Progenitor cell of endocrine pancreas (in vitro differentiated cells): ENCODE measurements at regions not wholly inside any gene's neighbourhood (a gene's known extent, or its start where the extent isn't known, plus 50 kb on each side); places are given as distances from the start of the nearest gene placed in this dataset.

ENCODE experiments used
- DNase-seq: peaks from one replicate; pipeline ENCODE4 v3.0.0; 2021; ENCODE audit warnings: low spot score; ENCODE audit not compliant: unreplicated experiment
- H3K27ac Mint-ChIP-seq: 2 replicates; pipeline ENCODE4 v1.8.0; 2021; ENCODE audit warnings: mild to moderate bottlenecking, moderate library complexity, mixed read lengths
- H3K27me3 Mint-ChIP-seq: 2 replicates; pipeline ENCODE4 v1.8.0; 2021; ENCODE audit warnings: mixed read lengths
- H3K36me3 Mint-ChIP-seq: 2 replicates; pipeline ENCODE4 v1.8.0; 2022; ENCODE audit warnings: mixed read lengths; ENCODE audit not compliant: insufficient read depth
- H3K4me1 Mint-ChIP-seq: 2 replicates; pipeline ENCODE4 v1.8.0; 2021; ENCODE audit warnings: low read depth, mixed read lengths
- H3K4me3 Mint-ChIP-seq: 2 replicates; pipeline ENCODE4 v1.8.0; 2021; ENCODE audit warnings: low read depth, mild to moderate bottlenecking, moderate library complexity, mixed read lengths
- H3K9me3 Mint-ChIP-seq: 2 replicates; pipeline ENCODE4 v1.8.0; 2021; ENCODE audit warnings: low read depth, mixed read lengths
- CTCF ChIP-seq: fragments of 200-600 bp; sonication (generic); IDR thresholded peaks from one replicate; pipeline ENCODE4 v1.5.0; 2021; ENCODE audit warnings: antibody characterized with exemption, mild to moderate bottlenecking; ENCODE audit not compliant: unreplicated experiment

- Mint-ChIP-seq H3K27me3 (no peaks in the 10 kb centered on the region), H3K9me3 (no peaks in the 10 kb centered on the region), H3K4me3 (no peak overlapping the region), H3K36me3 (no peaks in the 10 kb centered on the region), H3K4me1 (no peaks in the 10 kb centered on the region), H3K27ac (no peak overlapping the region)
- TF ChIP-seq CTCF, result no peak
- DNase-seq, result no peak
These were observed 878.5 kb downstream of the PCDH7 start for GRCh38 chr4:31598639-31599038.

GRCh38 chr4:31601793-31602192 is 881.6 kb downstream of the PCDH7 start:
- no peak overlapping the region for H3K27ac Mint-ChIP-seq
- H3K4me3 Mint-ChIP-seq, result no peak overlapping the region
- no peak for TF ChIP-seq CTCF
- H3K9me3 Mint-ChIP-seq, result no peaks in the 10 kb centered on the region
- DNase-seq, result no peak
- no peaks in the 10 kb centered on the region for H3K27me3 Mint-ChIP-seq
- no peaks in the 10 kb centered on the region for H3K36me3 Mint-ChIP-seq
- no peaks in the 10 kb centered on the region for H3K4me1 Mint-ChIP-seq

GRCh38 chr4:31613946-31614623 is 893.9 kb downstream of the PCDH7 start:
- H3K27ac Mint-ChIP-seq, result no peak overlapping the region
- H3K27me3 Mint-ChIP-seq, result no peaks in the 10 kb centered on the region
- H3K4me3 Mint-ChIP-seq, result no peak overlapping the region
- TF ChIP-seq CTCF, result no peak
- H3K9me3 Mint-ChIP-seq, result peaks cover 5% of the 10 kb centered on the region
- no peaks in the 10 kb centered on the region for H3K4me1 Mint-ChIP-seq
- H3K36me3 Mint-ChIP-seq, result no peaks in the 10 kb centered on the region
- DNase-seq, result no peak

- H3K9me3 Mint-ChIP-seq, result no peaks in the 10 kb centered on the region
- H3K4me1 Mint-ChIP-seq, result no peaks in the 10 kb centered on the region
- H3K27ac Mint-ChIP-seq, result no peak overlapping the region
- no peak for DNase-seq
- no peak for TF ChIP-seq CTCF
- H3K36me3 Mint-ChIP-seq, result no peaks in the 10 kb centered on the region
- no peak overlapping the region for H3K4me3 Mint-ChIP-seq
- H3K27me3 Mint-ChIP-seq, result no peaks in the 10 kb centered on the region
These were observed 897.5 kb downstream of the PCDH7 start for GRCh38 chr4:31617667-31618066.

- H3K4me1 Mint-ChIP-seq, result no peaks in the 10 kb centered on the region
- H3K27ac Mint-ChIP-seq, result no peak overlapping the region
- no peak for DNase-seq
- H3K27me3 Mint-ChIP-seq, result no peaks in the 10 kb centered on the region
- no peak overlapping the region for H3K4me3 Mint-ChIP-seq
- TF ChIP-seq CTCF, result no peak
- H3K36me3 Mint-ChIP-seq, result no peaks in the 10 kb centered on the region
- H3K9me3 Mint-ChIP-seq, result no peaks in the 10 kb centered on the region
These were observed 900.3 kb downstream of the PCDH7 start for GRCh38 chr4:31620476-31620875.
